ENCODE measurements at regions not wholly inside any gene's neighbourhood (a gene's known extent, or its start where the extent isn't known, plus 50 kb on each side); places are given as distances from the start of the nearest gene placed in this dataset.

DNA sequence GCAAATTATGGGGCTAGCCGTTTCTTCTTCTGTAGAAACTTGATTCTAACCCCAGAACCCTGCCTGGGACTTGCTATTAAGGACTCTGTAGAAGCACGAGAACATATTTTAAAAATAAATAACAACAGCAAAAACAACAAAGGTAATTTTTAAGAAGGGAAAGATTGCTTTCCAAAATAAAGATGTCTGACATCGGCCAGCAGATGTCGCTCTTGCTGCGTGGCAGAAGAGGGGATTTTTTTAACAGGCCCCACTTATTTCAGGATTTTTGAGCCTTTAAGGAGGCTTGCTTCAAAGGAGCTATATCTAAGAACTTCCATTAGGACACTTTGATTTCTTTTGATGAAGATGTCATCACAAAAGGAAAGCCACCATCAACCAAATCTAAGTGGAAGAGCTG is 62.8 kb upstream of the EGFL6 start:
- H3K27me3 Mint-ChIP-seq: no peaks in the 10 kb centered on the region
- no peaks in the 10 kb centered on the region for H3K36me3 Mint-ChIP-seq (ENCODE audit: insufficient read depth)
- H3K4me3 Mint-ChIP-seq (ENCODE audit: low read depth): no peak overlapping the region
- H3K27ac Mint-ChIP-seq: no peak overlapping the region
- H3K4me1 Mint-ChIP-seq (ENCODE audit: low read depth): peaks cover 4% of the 10 kb centered on the region
- peak; percentile 14 for DNase-seq (ENCODE audit: low spot score, unreplicated experiment)
- TF ChIP-seq, protein P1, sequence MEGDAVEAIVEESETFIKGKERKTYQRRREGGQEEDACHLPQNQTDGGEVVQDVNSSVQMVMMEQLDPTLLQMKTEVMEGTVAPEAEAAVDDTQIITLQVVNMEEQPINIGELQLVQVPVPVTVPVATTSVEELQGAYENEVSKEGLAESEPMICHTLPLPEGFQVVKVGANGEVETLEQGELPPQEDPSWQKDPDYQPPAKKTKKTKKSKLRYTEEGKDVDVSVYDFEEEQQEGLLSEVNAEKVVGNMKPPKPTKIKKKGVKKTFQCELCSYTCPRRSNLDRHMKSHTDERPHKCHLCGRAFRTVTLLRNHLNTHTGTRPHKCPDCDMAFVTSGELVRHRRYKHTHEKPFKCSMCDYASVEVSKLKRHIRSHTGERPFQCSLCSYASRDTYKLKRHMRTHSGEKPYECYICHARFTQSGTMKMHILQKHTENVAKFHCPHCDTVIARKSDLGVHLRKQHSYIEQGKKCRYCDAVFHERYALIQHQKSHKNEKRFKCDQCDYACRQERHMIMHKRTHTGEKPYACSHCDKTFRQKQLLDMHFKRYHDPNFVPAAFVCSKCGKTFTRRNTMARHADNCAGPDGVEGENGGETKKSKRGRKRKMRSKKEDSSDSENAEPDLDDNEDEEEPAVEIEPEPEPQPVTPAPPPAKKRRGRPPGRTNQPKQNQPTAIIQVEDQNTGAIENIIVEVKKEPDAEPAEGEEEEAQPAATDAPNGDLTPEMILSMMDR (IDR thresholded peaks at IDR 0.05; ENCODE audit: unreplicated experiment): peak; percentile 76
- H3K9me3 Mint-ChIP-seq (ENCODE audit: low read depth): peaks cover 16% of the 10 kb centered on the region

DNA sequence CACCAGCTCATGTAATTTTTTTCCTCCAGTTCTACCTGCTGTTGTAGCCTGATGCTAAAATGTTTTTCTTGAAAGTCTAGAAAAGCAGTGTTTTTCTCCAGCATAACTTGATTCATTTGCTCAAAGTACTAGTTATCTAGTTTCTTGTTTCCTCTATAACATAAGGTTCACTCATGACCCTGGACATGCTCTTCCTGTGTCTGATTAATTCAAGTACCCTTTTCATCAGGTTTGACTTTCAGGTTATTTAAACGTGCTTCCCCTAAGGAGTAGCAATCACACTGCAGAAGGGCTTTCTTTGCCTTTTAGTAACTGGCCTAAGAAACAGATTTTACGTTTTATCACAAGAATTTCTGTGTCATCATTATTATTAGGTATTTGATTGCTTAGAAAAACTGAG is 66.8 kb upstream of the EGFL6 start:
- Mint-ChIP-seq H3K36me3 (ENCODE audit: insufficient read depth) (no peaks in the 10 kb centered on the region), H3K4me1 (ENCODE audit: low read depth) (no peaks in the 10 kb centered on the region), H3K9me3 (ENCODE audit: low read depth) (peaks cover 26% of the 10 kb centered on the region), H3K27me3 (no peaks in the 10 kb centered on the region), H3K4me3 (ENCODE audit: low read depth) (no peak overlapping the region), H3K27ac (no peak overlapping the region)
- no peak for DNase-seq (ENCODE audit: low spot score, unreplicated experiment)
- TF ChIP-seq, protein P1 (IDR thresholded peaks at IDR 0.05; ENCODE audit: unreplicated experiment): no peak

GRCh38 chrX:13499736-13500135 is 69.7 kb upstream of the EGFL6 start:
- no peaks in the 10 kb centered on the region for H3K27me3 Mint-ChIP-seq

GRCh38 chrX:13498238-13498637 is 71.2 kb upstream of the EGFL6 start:
- Mint-ChIP-seq H3K4me1 (ENCODE audit: low read depth) (no peaks in the 10 kb centered on the region), H3K4me3 (ENCODE audit: low read depth) (no peak overlapping the region), H3K27me3 (no peaks in the 10 kb centered on the region), H3K36me3 (ENCODE audit: insufficient read depth) (no peaks in the 10 kb centered on the region), H3K9me3 (ENCODE audit: low read depth) (peaks cover 22% of the 10 kb centered on the region), H3K27ac (no peak overlapping the region)
- TF ChIP-seq, protein P1 (IDR thresholded peaks at IDR 0.05; ENCODE audit: unreplicated experiment): no peak
- no peak for DNase-seq (ENCODE audit: low spot score, unreplicated experiment)

More at GRCh38 chrX:13499736-13500135, 69.7 kb upstream of the EGFL6 start:
- TF ChIP-seq, protein P1 (IDR thresholded peaks at IDR 0.05; ENCODE audit: unreplicated experiment): no peak
- no peak for DNase-seq (ENCODE audit: low spot score, unreplicated experiment)
- Mint-ChIP-seq H3K36me3 (ENCODE audit: insufficient read depth) (no peaks in the 10 kb centered on the region), H3K4me1 (ENCODE audit: low read depth) (no peaks in the 10 kb centered on the region), H3K27ac (no peak overlapping the region), H3K4me3 (ENCODE audit: low read depth) (no peak overlapping the region), H3K9me3 (ENCODE audit: low read depth) (peaks cover 24% of the 10 kb centered on the region)

- TF ChIP-seq, protein P1 (IDR thresholded peaks at IDR 0.05; ENCODE audit: unreplicated experiment): no peak
- no peaks in the 10 kb centered on the region for H3K27me3 Mint-ChIP-seq
- H3K9me3 Mint-ChIP-seq (ENCODE audit: low read depth): peaks cover 15% of the 10 kb centered on the region
- no peak overlapping the region for H3K27ac Mint-ChIP-seq
- no peak for DNase-seq (ENCODE audit: low spot score, unreplicated experiment)
- no peak overlapping the region for H3K4me3 Mint-ChIP-seq (ENCODE audit: low read depth)
- H3K4me1 Mint-ChIP-seq (ENCODE audit: low read depth): no peaks in the 10 kb centered on the region
- H3K36me3 Mint-ChIP-seq (ENCODE audit: insufficient read depth): no peaks in the 10 kb centered on the region
These were observed 74.2 kb upstream of the EGFL6 start for GRCh38 chrX:13495232-13495631.
